NCI-H1417 treated with DMSO at 0.1 percent for 48 hours (cell line): ENCODE measurements at regions not wholly inside any gene's neighbourhood (a gene's known extent, or its start where the extent isn't known, plus 50 kb on each side); places are given as distances from the start of the nearest gene placed in this dataset.
"Not testable (repeated sequence)": the region's sequence is repeated elsewhere in the genome, so short reads cannot be mapped to it uniquely, and the experiment has no call there.

Experiments used
- DNase-seq: peaks from one replicate; lab custom pipeline; 2025; lab: John Stamatoyannopoulos, UW

DNA sequence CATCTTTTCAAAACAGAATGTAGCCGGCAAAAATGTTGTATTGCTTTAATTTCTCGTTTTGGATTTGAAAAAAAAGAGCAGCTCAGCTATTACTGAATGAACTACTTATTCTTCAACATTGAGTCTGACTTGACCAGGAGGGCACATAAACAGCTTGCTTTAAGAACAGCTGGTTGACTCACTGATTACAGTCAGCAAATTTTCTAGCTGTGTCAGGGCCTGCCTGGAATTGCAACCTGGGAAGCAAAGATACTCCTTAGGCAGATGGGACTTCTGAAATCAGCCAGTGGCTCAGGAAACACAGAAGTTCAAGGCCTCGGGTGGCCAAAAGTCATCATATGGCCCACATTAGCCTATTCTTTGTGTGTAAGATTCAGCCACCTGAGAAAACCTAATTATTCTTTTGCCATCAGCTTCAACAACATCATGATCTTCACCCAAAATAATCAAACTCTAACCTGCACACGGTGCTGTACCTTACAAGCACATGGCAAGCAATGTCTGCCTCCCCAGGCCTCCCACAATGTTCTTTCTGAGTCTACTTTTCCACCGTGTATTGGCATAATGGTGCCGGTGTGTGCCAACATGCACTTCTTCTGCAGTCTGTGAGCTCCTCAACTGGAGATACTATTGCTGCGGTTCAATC, 307.2 kb downstream of the HHIPL2 start:
- no peak for DNase-seq

DNA sequence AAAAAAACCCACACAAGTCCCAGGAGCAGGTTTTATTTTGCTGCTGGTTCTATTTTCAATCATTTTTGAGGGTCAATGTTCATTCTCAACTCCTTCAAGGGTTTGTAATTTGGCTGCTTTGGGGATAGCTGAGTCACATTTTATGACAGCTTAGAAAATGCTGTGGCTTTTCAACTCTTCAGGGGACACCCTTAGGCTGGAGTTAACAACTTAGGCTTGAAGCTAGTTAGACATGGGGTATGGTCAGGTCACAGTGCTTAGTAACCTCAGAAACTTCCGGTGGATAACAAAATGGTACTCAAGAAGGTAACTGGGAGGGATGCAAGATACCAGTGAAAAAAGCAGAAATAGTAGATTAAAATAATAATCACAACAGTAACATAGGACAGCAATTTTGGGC, 308.8 kb downstream of the HHIPL2 start:
- DNase-seq = no peak

GRCh38 chr1:222234351-222234750, 313.6 kb downstream of the HHIPL2 start:
- no peak for DNase-seq

DNA sequence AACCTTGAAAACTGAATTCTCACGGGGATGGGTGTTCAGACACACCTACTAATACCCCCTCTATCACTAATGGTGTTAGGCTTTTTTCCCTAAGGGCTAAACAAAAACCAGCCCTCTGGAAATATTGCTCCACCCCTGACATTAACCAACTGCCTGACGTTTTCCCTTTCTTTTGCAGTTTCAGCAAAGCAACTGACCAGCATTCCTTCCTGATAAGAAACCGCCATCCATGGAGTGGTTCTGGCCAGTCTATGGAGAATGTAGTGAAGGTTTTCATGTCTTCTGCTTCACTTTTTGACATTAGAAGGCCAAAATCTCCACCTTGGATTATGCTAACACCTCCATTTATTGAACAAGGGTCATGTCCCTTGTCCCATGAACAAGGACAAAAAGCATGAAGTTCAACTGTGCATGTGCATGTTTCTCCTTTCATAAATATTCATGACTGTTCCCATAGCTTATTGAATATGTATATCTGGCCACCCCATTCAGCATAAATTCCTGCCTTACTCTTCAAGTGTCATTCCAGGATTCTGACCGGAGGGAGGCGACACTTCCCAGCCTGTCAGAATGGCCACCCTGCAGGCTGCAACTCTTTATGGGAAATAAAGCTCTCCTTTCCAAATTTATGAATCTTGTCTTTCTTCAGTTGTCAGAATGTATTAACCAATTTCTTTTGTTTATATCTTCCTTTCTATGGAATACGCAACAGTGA, 314.3 kb downstream of the HHIPL2 start:
- no peak for DNase-seq

DNA sequence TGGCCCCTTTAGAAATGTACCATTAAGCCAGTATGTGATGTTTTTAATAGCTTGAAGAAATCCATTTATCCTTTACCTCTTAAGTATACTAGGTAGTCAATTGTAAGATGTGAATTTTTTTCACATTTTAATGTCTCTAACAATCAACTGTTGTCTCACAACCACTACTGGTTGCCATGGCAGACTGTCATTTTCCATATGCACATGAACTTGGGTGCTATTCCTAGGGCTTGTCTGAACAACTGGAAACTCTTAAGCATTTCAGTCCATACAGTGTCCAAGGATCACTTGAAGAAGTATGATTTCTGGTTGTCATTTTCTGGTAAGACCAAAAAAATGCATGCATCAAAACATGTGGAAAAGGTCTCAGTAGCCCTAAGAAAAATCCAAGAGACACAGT, 315.1 kb downstream of the HHIPL2 start:
- DNase-seq = no peak

DNA sequence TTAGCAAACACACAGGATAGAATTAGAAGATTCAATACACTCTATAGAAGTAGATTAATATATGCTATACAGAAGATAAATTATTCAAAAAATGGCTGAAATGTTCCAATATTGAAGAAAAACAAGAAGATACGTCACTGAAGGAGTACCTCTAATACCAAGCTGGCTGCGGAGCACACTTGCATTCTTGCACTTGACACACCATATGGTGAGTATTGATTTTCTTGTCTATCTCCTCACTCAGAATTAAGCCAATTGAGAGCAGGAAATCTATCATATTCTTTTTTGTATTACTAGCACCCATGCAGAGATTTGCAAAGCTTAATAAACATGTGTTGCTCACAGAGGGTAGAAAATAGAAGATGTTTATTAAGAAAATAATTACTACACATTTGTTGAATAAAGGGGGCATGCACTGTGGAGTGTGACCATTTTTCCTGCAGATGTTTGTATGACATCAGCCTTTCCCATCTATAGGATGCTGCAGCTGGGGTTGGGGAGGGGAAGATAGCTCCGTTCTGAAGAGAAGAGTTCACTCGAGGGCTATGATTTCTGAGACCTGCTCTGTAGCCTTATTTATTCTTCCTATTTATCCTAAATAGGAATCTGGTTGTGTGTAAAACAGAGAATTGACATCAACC, 318.1 kb downstream of the HHIPL2 start:
- DNase-seq = no peak

DNA sequence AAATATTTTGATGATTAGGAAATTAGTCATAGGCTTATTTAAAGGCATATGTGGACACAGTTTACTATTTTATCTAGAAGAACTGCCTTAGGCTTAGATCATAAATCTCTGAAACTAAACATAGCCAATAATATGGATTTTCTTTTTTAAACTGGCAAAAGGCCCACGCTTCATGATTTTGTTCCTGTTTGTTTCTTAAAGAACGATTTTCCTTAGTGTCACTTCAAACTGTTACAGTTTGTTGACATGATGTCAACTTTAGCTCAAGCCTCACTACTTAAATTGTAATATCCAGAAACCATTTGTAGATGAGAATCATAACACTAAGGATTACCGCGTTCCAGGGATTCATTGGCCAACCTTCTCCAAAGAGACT, 322.6 kb downstream of the HHIPL2 start:
- DNase-seq = no peak

DNA sequence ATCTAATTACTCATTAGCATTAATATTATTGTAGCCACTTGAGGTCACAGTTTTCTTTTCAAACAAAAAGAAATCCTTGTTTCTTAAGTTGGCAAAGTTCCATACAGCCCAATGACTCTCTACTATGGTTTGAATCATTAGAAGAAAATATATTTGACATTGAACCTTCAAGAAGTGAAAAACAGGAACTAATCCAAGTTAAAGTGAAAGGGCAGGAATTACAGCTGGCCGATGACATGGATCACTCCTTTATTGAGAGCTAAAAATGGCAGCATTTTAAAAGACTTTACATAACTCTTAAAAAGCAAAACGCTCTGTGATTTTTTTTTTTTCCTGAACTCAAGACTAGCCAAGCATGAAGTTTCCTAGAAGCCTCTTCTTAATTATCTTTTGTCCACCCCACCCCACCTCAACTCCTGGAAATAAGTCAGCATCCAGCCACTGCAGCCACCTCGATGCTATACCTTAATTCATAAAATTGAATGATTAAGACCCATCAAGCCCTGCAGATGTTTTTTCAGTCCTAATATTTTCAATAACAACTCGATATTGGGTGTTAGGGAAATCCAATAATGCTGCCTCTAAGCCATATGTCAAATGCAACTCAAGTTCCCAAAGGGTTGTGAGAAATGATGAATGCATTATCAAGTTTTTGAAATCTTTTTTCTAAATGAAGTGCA, 323.1 kb downstream of the HHIPL2 start:
- DNase-seq = no peak

GRCh38 chr1:222224156-222224555, 323.7 kb downstream of the HHIPL2 start:
- DNase-seq = no peak

GRCh38 chr1:222223010-222223409, 324.9 kb downstream of the HHIPL2 start:
- no peak for DNase-seq

DNA sequence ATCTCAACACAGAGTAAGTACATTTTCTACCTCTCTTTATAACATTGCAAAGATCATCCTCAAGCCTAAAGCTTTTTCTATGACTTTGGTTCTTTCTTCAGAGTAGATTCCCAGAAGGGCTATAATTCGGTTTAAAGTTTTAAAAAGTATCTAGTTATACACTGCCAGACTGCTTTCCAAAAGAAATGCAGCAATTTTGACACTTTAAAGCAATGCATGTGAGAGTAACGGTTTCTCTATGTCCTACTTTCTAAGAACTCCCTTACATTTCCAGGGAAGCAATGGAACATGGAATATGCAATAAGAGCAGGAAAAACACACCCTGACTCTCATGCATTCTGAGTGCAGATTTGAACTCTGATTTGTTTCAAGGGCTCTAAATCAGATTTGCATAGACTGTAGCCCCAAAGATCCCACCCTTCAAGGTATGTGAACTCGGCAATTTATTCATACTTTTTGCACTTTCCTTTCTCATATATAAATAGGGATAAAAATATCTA, 331.6 kb downstream of the HHIPL2 start:
- DNase-seq = no peak

- no peak for DNase-seq
Measured at GRCh38 chr1:222210776-222211175, 337.1 kb downstream of the HHIPL2 start.

GRCh38 chr1:222204475-222204874, 343.4 kb downstream of the HHIPL2 start:
- DNase-seq = no peak

DNA sequence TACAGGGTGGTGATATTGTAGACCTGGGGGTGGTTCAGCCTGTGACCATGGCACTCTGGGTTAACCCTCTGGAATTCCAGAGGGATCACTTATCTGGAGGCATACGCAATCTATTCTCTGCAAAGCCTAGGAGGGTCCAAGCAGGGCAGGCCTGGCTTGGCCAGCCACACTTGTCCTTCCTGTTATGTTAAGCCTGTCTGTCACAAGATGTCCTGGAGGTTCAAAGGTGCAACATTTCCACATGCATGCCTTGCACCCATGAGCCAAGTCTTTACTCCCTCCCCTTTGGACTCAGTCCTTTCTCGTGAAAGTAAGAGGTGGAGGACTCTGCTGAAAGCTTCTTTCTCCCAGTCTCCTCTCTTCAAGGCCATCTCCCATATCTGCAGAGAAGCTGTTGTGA, 345.1 kb downstream of the HHIPL2 start:
- DNase-seq = no peak

DNA sequence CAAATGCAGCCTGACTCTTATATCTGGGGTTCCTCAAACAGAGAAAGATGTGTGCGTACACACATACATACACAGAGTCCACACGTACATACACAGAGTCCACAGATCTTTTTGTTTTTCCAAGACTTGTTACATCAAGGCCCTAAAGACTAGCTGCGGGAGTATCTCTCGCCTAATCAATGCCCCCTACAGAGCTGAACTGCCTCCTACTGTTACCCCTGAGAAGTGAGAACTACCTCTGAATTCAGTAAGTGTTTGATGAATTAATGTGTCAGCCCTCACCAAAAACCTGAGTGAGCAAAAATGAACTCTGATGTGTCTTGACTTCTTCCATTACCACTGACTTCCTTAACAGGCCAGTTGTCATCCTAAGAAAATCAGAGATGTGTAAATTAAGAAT, 351.2 kb downstream of the HHIPL2 start:
- DNase-seq = no peak

DNA sequence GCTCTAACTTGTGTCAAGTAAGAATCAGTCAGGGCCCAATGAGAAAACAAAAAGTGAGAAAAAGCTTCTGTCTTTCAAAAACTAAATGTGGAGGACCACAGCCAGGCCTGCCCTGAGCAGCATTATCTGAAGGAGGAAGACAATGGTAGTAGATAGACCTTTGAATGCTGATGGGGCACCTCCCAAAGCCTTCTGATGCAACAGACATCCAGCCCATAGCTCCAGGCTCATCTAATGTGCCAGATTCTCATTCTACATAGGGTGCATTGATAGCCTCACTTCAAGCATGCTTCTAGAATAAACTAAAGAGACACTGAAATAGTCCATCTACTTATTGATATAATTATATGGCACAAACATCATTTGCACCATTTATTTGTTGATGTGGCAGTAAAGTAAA, 351.6 kb downstream of the HHIPL2 start:
- no peak for DNase-seq

- DNase-seq = no peak
Measured at GRCh38 chr1:222195857-222196256, 352.0 kb downstream of the HHIPL2 start.

DNA sequence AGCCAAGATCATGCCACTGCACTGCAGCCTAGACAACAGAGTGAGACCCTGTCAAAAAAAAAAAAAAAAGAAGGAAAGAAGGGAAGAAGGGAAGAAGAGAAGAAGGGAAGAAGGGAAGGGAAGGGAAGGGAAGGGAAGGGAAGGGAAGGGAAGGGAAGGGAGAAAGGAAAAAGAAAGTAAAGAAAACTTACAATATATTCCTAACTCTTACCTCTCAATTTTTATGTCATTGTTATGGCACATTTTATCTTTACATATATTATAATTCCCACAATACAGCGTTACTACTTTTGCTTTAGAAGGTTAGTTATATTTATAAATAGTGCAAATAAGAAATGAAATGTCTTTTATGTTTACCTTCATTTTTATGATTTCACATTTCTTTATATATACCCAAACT, 358.7 kb downstream of the HHIPL2 start:
- DNase-seq = no peak

DNA sequence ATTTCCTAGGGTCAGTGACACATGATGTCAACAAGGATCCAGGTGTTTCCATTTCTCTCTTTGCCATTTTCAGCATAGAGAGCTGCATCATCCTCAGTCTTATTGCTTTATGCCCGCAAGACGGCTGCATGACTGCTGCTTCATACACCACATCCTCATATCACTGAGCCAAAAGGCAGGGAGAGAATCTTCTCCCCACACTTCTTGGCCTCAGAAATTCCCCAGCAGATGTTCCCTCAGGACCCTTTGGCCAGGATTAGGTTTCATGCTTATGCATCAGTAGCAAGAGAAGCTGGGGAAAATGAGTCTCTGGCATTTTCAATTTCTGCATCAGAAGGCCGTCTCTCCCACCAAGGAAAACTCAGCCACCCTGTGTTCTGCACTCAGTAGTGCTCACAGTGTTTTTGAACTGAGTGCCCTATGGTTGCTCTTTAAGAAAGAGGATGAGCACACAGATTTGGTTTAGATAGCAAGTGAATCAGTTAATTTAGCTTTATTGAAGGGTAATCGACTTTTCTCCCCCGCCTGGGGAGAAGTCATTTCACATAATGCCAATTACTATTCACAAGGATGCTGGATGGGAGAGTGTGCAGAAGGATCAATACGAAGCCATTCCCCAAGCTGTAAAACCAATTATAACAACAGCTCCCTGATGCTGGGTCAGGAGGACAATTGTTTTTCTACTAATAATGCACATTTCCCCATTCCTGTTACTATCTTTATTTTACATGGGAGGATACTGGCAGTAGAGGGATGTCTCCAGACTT, 360.2 kb downstream of the HHIPL2 start:
- no peak for DNase-seq

DNA sequence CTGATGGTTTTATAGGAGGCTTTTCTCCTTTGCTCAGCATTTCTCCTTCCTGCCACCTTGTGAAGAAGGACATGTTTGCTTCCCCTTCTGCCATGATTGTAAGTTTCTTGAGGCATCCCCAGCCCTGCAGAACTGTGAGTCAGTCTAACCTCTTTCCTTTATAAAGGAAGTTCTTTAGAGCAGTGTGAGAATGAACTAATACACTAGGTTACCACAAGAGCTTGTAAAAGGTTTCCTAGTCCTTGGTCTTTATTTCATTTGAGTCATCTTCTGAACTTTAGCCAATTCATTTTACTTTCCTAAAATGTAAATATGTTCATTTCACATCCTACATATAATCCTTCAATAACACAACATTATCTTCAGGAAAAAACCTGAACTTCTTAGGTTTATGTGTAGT, 365.3 kb downstream of the HHIPL2 start:
- DNase-seq = no peak

GRCh38 chr1:222181191-222181590, 366.7 kb downstream of the HHIPL2 start:
- DNase-seq = no peak

DNA sequence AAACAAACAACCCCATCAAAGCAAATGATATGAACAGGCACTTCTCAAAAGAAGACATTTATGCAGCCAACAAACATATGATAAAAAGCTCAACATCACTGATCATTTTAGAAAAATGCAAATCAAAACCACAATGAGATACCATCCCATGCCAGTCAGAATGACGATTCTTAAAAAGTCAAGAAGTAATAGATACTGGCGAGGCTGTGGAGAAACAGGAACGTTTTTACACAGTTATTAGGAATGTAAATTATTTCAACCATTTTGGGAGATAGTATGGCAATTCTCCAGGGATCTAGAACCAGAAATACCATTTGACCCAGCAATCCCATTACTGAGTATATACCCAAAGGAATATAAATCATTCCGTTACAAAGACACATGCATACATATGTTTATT, 370.4 kb downstream of the HHIPL2 start:
- not testable (repeated sequence) for DNase-seq
